ENCODE measurements at regions not wholly inside any gene's neighbourhood (a gene's known extent, or its start where the extent isn't known, plus 50 kb on each side); places are given as distances from the start of the nearest gene placed in this dataset.

GRCh38 chr2:217282531-217282930, 422.7 kb upstream of the TNP1 start:
- TF ChIP-seq CTCF (IDR thresholded peaks at IDR 0.05) (no peak), POLR2AphosphoS5 (IDR thresholded peaks at IDR 0.05) (no peak), POLR2A (IDR thresholded peaks at IDR 0.05) (no peak)
